ENCODE measurements at regions not wholly inside any gene's neighbourhood (a gene's known extent, or its start where the extent isn't known, plus 50 kb on each side); places are given as distances from the start of the nearest gene placed in this dataset.

GRCh38 chr11:70862093-70862492 is 390.3 kb downstream of the SHANK2 start:
- Mint-ChIP-seq H3K4me1 (ENCODE audit: low read depth, unreplicated experiment) (no peaks in the 10 kb centered on the region), H3K36me3 (ENCODE audit: low read depth, unreplicated experiment) (peaks cover 2% of the 10 kb centered on the region), H3K27me3 (ENCODE audit: low read depth, unreplicated experiment) (peaks cover 38% of the 10 kb centered on the region), H3K4me3 (ENCODE audit: unreplicated experiment) (no peak overlapping the region), H3K27ac (ENCODE audit: unreplicated experiment) (no peak overlapping the region), H3K9me3 (ENCODE audit: unreplicated experiment) (peaks cover 2% of the 10 kb centered on the region)
- Histone ChIP-seq H3K36me3 (ENCODE audit: insufficient read depth, low read length) (no peaks in the 10 kb centered on the region), H2AFZ (ENCODE audit: low read depth, low read length) (no peak overlapping the region), H3K27me3 (ENCODE audit: insufficient read depth, low read length) (no peaks in the 10 kb centered on the region), H3K9me3 (ENCODE audit: insufficient read depth, low read depth, low read length) (peaks cover 9% of the 10 kb centered on the region), H3K4me1 (ENCODE audit: insufficient read depth, low read length) (no peaks in the 10 kb centered on the region), H3K79me2 (ENCODE audit: insufficient read depth, low read length) (no peaks in the 10 kb centered on the region), H4K20me1 (ENCODE audit: insufficient read depth, low read length) (no peaks in the 10 kb centered on the region), H3K4me3 (ENCODE audit: insufficient read depth, low read depth, low read length) (no peak overlapping the region), H3K4me2 (ENCODE audit: low read length) (no peak overlapping the region), H3K27ac (ENCODE audit: low read depth, low read length) (no peak overlapping the region), H3K9ac (ENCODE audit: low read length) (no peak overlapping the region)
- no peak for TF ChIP-seq CTCF (IDR thresholded peaks at IDR 0.05; ENCODE audit: insufficient read depth, low read depth, low read length)
- TF ChIP-seq EZH2 (IDR thresholded peaks at IDR 0.05; ENCODE audit: insufficient read depth, low read length) = no peak
- DNase-seq (ENCODE audit: low read depth) = no peak
- FAIRE-seq = no peak

GRCh38 chr11:70863186-70863585 is 389.2 kb downstream of the SHANK2 start:
- Histone ChIP-seq H3K79me2 (ENCODE audit: insufficient read depth, low read length) (no peaks in the 10 kb centered on the region), H3K9me3 (ENCODE audit: insufficient read depth, low read depth, low read length) (peaks cover 5% of the 10 kb centered on the region), H3K4me1 (ENCODE audit: insufficient read depth, low read length) (no peaks in the 10 kb centered on the region), H3K4me2 (ENCODE audit: low read length) (no peak overlapping the region), H4K20me1 (ENCODE audit: insufficient read depth, low read length) (no peaks in the 10 kb centered on the region), H3K36me3 (ENCODE audit: insufficient read depth, low read length) (no peaks in the 10 kb centered on the region), H3K27ac (ENCODE audit: low read depth, low read length) (no peak overlapping the region), H3K4me3 (ENCODE audit: insufficient read depth, low read depth, low read length) (no peak overlapping the region), H3K27me3 (ENCODE audit: insufficient read depth, low read length) (no peaks in the 10 kb centered on the region), H2AFZ (ENCODE audit: low read depth, low read length) (no peak overlapping the region), H3K9ac (ENCODE audit: low read length) (no peak overlapping the region)
- H3K4me3 Mint-ChIP-seq (ENCODE audit: unreplicated experiment) = no peak overlapping the region
- FAIRE-seq (no peak), DNase-seq (ENCODE audit: low read depth) (no peak)
- peaks cover 34% of the 10 kb centered on the region for H3K27me3 Mint-ChIP-seq (ENCODE audit: low read depth, unreplicated experiment)
- no peak for TF ChIP-seq CTCF (IDR thresholded peaks at IDR 0.05; ENCODE audit: insufficient read depth, low read depth, low read length)
- TF ChIP-seq EZH2 (IDR thresholded peaks at IDR 0.05; ENCODE audit: insufficient read depth, low read length) = no peak
- peaks cover 2% of the 10 kb centered on the region for H3K36me3 Mint-ChIP-seq (ENCODE audit: low read depth, unreplicated experiment)
- H3K9me3 Mint-ChIP-seq (ENCODE audit: unreplicated experiment) = peaks cover 2% of the 10 kb centered on the region
- no peaks in the 10 kb centered on the region for H3K4me1 Mint-ChIP-seq (ENCODE audit: low read depth, unreplicated experiment)
- no peak overlapping the region for H3K27ac Mint-ChIP-seq (ENCODE audit: unreplicated experiment)

- Histone ChIP-seq H3K4me1 (ENCODE audit: insufficient read depth, low read length) (no peaks in the 10 kb centered on the region), H3K27ac (ENCODE audit: low read depth, low read length) (no peak overlapping the region), H3K4me2 (ENCODE audit: low read length) (no peak overlapping the region), H3K79me2 (ENCODE audit: insufficient read depth, low read length) (no peaks in the 10 kb centered on the region), H3K9me3 (ENCODE audit: insufficient read depth, low read depth, low read length) (peaks cover 3% of the 10 kb centered on the region), H3K27me3 (ENCODE audit: insufficient read depth, low read length) (peaks cover 2% of the 10 kb centered on the region), H3K36me3 (ENCODE audit: insufficient read depth, low read length) (no peaks in the 10 kb centered on the region), H3K9ac (ENCODE audit: low read length) (no peak overlapping the region), H2AFZ (ENCODE audit: low read depth, low read length) (no peak overlapping the region), H4K20me1 (ENCODE audit: insufficient read depth, low read length) (no peaks in the 10 kb centered on the region), H3K4me3 (ENCODE audit: insufficient read depth, low read depth, low read length) (no peak overlapping the region)
- Mint-ChIP-seq H3K36me3 (ENCODE audit: low read depth, unreplicated experiment) (peaks cover 5% of the 10 kb centered on the region), H3K4me3 (ENCODE audit: unreplicated experiment) (no peak overlapping the region), H3K27me3 (ENCODE audit: low read depth, unreplicated experiment) (peaks cover 36% of the 10 kb centered on the region), H3K27ac (ENCODE audit: unreplicated experiment) (no peak overlapping the region), H3K4me1 (ENCODE audit: low read depth, unreplicated experiment) (no peaks in the 10 kb centered on the region), H3K9me3 (ENCODE audit: unreplicated experiment) (peaks cover 2% of the 10 kb centered on the region)
- no peak for FAIRE-seq
- no peak for DNase-seq (ENCODE audit: low read depth)
- TF ChIP-seq EZH2 (IDR thresholded peaks at IDR 0.05; ENCODE audit: insufficient read depth, low read length) = no peak
- TF ChIP-seq CTCF (IDR thresholded peaks at IDR 0.05; ENCODE audit: insufficient read depth, low read depth, low read length) = no peak
Observed at GRCh38 chr11:70863993-70864392, 388.4 kb downstream of the SHANK2 start.
